ENCODE measurements at regions not wholly inside any gene's neighbourhood (a gene's known extent, or its start where the extent isn't known, plus 50 kb on each side); places are given as distances from the start of the nearest gene placed in this dataset.

DNA sequence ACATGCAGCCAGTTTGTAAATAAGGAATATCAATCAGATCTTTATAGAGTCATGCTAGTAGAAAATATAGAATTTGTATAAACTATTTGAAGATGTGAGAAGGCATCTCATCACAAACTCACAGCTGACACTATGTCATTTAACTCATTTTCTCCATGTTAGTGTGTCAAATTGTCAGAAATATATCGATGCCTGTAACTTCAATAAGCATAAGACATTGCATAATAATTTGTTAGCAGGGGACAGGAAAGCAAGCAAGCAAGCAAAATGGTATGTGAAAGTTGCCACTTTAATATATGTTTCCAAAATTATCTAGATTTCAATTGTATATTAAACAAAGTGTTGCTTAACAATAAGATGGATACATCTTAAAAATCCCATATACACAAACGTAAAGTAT is 571.0 kb downstream of the ARL4A start:
- ChIA-PET RAD21 (ENCODE audit: low non-redundant PET in 1 of 2, low total read pairs in 2 of 2, uncharacterized antibody in 2 of 2, unreplicated experiment in 2 of 2) (no interaction called here), POLR2A (no interaction called here), CTCF (no interaction called here)
- Histone ChIP-seq H3K4me3 (replicated peaks in 1 of 2; ENCODE audit: low read depth in 1 of 2, low read length in 2 of 2) (no peak overlapping the region), H3K36me3 (ENCODE audit: control insufficient read depth in 1 of 2, insufficient read depth in 2 of 2, low read length in 2 of 2) (no peaks in the 10 kb centered on the region), H3K27ac (ENCODE audit: low read depth, low read length) (no peak overlapping the region), H3K4me1 (ENCODE audit: control insufficient read depth in 1 of 2, insufficient read depth in 2 of 2, low read length in 2 of 2) (no peaks in the 10 kb centered on the region), H3K79me2 (ENCODE audit: insufficient read depth, low read length) (no peaks in the 10 kb centered on the region), H3K9ac (ENCODE audit: low read length) (no peak overlapping the region), H3K4me2 (ENCODE audit: low read length) (no peak overlapping the region), H2AFZ (ENCODE audit: low read depth, low read length, poor library complexity, severe bottlenecking) (no peak overlapping the region), H3K9me2 (ENCODE audit: insufficient read depth) (no peaks in the 10 kb centered on the region), H3K27me3 (ENCODE audit: insufficient read depth, low read length) (no peaks in the 10 kb centered on the region), H4K20me1 (ENCODE audit: insufficient read depth) (no peaks in the 10 kb centered on the region), H3K9me3 (ENCODE audit: control insufficient read depth in 1 of 2, insufficient read depth in 1 of 2, low read depth in 1 of 2, low read length in 2 of 2) (no peaks in the 10 kb centered on the region)
- DNase-seq (ENCODE audit: low read depth, low spot score) (no peak), ATAC-seq (no peak)
- TF ChIP-seq EZH2phosphoT487 (IDR thresholded peaks at IDR 0.05; ENCODE audit: borderline replicate concordance), result no peak
- TF ChIP-seq SP1 (IDR thresholded peaks at IDR 0.05; ENCODE audit: low read depth), result no peak
- TF ChIP-seq CBX3 (IDR thresholded peaks at IDR 0.05; ENCODE audit: low read depth), result no peak
- no peak for TF ChIP-seq CEBPB (IDR thresholded peaks at IDR 0.05; ENCODE audit: low read depth)
- no peak for TF ChIP-seq EGR1 (IDR thresholded peaks at IDR 0.05; ENCODE audit: low read depth)
- TF ChIP-seq ELF1 (IDR thresholded peaks at IDR 0.05; ENCODE audit: borderline replicate concordance, low read depth), result no peak
- no peak for TF ChIP-seq SIN3A (IDR thresholded peaks at IDR 0.05; ENCODE audit: low read depth)
- TF ChIP-seq POLR2A (IDR thresholded peaks at IDR 0.05; ENCODE audit: borderline replicate concordance, extremely low read depth, insufficient read depth, insufficient read length), result no peak
- TF ChIP-seq, protein P1, sequence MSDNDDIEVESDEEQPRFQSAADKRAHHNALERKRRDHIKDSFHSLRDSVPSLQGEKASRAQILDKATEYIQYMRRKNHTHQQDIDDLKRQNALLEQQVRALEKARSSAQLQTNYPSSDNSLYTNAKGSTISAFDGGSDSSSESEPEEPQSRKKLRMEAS (IDR thresholded peaks at IDR 0.05), result no peak
- TF ChIP-seq, protein P2, sequence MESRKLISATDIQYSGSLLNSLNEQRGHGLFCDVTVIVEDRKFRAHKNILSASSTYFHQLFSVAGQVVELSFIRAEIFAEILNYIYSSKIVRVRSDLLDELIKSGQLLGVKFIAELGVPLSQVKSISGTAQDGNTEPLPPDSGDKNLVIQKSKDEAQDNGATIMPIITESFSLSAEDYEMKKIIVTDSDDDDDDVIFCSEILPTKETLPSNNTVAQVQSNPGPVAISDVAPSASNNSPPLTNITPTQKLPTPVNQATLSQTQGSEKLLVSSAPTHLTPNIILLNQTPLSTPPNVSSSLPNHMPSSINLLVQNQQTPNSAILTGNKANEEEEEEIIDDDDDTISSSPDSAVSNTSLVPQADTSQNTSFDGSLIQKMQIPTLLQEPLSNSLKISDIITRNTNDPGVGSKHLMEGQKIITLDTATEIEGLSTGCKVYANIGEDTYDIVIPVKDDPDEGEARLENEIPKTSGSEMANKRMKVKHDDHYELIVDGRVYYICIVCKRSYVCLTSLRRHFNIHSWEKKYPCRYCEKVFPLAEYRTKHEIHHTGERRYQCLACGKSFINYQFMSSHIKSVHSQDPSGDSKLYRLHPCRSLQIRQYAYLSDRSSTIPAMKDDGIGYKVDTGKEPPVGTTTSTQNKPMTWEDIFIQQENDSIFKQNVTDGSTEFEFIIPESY (IDR thresholded peaks at IDR 0.05; ENCODE audit: extremely low read depth, insufficient replicate concordance, low read length), result no peak
- no peak for TF ChIP-seq RAD21 (IDR thresholded peaks at IDR 0.05; ENCODE audit: low read depth)
- no peak for TF ChIP-seq EZH2 (IDR thresholded peaks at IDR 0.05)
- no peak for TF ChIP-seq YY1 (IDR thresholded peaks at IDR 0.05; ENCODE audit: extremely low read depth, insufficient replicate concordance, low read depth, low read length)
- TF ChIP-seq ZNF274 (IDR thresholded peaks at IDR 0.05; ENCODE audit: low read depth, low read length), result no peak
- no peak for TF ChIP-seq ZFX (IDR thresholded peaks at IDR 0.05)
- TF ChIP-seq, protein P3, sequence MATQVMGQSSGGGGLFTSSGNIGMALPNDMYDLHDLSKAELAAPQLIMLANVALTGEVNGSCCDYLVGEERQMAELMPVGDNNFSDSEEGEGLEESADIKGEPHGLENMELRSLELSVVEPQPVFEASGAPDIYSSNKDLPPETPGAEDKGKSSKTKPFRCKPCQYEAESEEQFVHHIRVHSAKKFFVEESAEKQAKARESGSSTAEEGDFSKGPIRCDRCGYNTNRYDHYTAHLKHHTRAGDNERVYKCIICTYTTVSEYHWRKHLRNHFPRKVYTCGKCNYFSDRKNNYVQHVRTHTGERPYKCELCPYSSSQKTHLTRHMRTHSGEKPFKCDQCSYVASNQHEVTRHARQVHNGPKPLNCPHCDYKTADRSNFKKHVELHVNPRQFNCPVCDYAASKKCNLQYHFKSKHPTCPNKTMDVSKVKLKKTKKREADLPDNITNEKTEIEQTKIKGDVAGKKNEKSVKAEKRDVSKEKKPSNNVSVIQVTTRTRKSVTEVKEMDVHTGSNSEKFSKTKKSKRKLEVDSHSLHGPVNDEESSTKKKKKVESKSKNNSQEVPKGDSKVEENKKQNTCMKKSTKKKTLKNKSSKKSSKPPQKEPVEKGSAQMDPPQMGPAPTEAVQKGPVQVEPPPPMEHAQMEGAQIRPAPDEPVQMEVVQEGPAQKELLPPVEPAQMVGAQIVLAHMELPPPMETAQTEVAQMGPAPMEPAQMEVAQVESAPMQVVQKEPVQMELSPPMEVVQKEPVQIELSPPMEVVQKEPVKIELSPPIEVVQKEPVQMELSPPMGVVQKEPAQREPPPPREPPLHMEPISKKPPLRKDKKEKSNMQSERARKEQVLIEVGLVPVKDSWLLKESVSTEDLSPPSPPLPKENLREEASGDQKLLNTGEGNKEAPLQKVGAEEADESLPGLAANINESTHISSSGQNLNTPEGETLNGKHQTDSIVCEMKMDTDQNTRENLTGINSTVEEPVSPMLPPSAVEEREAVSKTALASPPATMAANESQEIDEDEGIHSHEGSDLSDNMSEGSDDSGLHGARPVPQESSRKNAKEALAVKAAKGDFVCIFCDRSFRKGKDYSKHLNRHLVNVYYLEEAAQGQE (IDR thresholded peaks at IDR 0.05; ENCODE audit: low read depth), result no peak
- TF ChIP-seq, protein P4, sequence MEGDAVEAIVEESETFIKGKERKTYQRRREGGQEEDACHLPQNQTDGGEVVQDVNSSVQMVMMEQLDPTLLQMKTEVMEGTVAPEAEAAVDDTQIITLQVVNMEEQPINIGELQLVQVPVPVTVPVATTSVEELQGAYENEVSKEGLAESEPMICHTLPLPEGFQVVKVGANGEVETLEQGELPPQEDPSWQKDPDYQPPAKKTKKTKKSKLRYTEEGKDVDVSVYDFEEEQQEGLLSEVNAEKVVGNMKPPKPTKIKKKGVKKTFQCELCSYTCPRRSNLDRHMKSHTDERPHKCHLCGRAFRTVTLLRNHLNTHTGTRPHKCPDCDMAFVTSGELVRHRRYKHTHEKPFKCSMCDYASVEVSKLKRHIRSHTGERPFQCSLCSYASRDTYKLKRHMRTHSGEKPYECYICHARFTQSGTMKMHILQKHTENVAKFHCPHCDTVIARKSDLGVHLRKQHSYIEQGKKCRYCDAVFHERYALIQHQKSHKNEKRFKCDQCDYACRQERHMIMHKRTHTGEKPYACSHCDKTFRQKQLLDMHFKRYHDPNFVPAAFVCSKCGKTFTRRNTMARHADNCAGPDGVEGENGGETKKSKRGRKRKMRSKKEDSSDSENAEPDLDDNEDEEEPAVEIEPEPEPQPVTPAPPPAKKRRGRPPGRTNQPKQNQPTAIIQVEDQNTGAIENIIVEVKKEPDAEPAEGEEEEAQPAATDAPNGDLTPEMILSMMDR (IDR thresholded peaks at IDR 0.05 in 2 of 3, conservative IDR thresholded peaks at IDR 0.05 in 1 of 3; ENCODE audit: borderline replicate concordance in 1 of 3, insufficient read depth in 1 of 3, low read depth in 2 of 3, low read length in 2 of 3), result no peak
- intact Hi-C loops (cut with micrococcal nuclease), result no loop called here
- no TSS peak for BruUV-seq (replicated peaks)

All from HCT116 (cell line).